ENCODE measurements at regions not wholly inside any gene's neighbourhood (a gene's known extent, or its start where the extent isn't known, plus 50 kb on each side); places are given as distances from the start of the nearest gene placed in this dataset.

GRCh38 chrX:13266641-13267345 lies 53.1 kb downstream of the ATXN3L start:
- no peak for DNase-seq (ENCODE audit: low read depth)

DNA sequence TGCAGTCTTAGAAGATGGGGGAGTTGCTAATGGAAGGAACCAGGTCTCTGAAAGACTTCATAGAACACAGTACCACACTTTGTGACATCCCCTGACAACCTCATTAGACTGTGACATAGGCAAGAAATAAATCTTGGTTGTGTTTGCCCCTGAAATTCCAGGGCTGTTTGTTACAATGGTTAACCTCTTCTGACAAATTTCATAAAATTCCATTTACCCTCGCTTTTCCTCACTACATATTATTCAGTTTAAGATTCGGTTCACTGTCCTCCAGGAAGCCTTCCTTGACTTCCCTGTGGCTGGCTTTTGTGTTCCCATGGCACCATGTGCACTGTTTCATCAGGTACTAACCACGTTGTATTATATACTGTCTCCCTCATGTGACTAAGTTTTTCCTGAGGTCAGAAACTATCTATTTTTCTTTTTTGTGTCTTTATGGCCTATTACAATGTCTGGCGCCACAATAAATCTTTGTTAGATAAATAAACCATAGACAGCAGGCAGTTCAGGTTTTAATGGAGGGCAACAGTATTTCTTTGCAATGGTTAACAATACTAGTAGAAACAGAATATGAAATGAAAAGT lies 54.2 kb downstream of the ATXN3L start:
- no peak for DNase-seq (ENCODE audit: low read depth)

GRCh38 chrX:13265111-13265510 lies 54.7 kb downstream of the ATXN3L start:
- DNase-seq (ENCODE audit: low read depth), result no peak

DNA sequence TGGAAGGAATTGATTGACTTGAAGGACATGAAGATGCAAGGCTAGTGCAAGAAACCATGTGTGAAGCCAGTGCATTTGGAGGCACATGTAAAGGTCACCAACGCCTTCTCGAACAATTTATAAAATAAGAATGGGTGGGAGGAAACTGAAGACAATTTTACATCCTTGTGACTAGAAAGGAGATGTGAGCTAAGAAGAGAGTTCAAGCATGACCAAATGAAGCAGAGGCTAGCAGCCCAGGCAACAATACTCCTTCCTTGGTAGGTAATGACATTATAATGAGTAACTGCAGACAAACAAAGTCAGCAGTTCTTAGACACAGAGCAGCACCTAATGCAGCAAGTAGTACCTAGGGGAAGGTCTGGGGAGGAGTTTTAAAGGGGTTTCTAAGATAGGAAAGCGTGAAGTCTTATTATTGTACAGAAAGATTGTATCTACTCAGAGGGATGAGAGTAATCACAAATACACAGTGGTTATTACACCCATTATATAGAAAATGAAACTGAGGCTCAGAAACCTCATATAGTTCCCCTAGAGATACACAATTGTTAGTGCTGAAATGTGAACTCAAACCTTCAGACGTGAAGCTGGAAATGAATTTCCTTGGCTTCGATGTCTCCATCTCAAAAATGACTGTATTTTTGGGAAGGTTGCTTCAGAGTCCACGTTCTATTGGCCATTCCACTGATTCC lies 56.1 kb downstream of the ATXN3L start:
- no peak for DNase-seq (ENCODE audit: low read depth)

GRCh38 chrX:13261348-13261747 lies 58.5 kb downstream of the ATXN3L start:
- DNase-seq (ENCODE audit: low read depth), result no peak

DNA sequence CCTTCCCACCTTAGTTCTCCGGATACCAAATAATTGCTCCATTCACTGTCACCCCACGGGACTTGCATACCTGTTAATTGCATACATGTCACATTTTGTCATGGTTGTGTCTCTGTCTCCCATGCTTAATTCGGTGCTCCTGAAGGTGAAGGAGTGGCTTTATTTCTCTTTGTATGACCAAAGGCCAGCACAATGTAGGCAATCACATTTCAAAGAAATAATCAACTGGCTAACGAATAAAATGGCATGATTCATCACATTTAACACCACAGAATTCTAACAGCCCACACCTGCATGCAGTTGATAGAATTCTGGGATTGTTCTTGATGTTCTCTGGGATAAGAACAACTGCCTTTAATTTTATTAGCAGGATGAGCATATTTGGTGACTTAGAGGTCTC lies 59.3 kb downstream of the ATXN3L start:
- DNase-seq (ENCODE audit: low read depth), result no peak

GRCh38 chrX:13258725-13259124 lies 61.1 kb downstream of the ATXN3L start:
- DNase-seq (ENCODE audit: low read depth), result no peak

DNA sequence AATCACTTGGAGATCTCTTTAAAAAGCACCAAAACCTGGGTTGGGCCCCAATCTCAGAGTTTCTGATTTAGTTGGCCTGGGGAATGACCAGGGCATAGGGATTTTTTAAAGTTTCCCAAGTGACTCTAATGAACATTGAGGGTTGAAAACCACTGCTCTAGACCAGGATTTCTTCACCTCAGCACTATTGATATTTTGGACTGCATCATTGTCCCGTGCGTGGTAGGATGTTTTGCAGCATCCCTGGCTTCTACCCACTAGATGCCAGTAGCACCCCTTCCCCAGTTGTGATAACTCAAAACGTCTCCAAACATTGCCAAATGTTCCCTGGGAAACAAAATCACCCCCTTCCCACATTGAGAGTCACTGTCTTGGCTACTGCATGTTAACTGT lies 61.8 kb downstream of the ATXN3L start:
- DNase-seq (ENCODE audit: low read depth), result no peak

DNA sequence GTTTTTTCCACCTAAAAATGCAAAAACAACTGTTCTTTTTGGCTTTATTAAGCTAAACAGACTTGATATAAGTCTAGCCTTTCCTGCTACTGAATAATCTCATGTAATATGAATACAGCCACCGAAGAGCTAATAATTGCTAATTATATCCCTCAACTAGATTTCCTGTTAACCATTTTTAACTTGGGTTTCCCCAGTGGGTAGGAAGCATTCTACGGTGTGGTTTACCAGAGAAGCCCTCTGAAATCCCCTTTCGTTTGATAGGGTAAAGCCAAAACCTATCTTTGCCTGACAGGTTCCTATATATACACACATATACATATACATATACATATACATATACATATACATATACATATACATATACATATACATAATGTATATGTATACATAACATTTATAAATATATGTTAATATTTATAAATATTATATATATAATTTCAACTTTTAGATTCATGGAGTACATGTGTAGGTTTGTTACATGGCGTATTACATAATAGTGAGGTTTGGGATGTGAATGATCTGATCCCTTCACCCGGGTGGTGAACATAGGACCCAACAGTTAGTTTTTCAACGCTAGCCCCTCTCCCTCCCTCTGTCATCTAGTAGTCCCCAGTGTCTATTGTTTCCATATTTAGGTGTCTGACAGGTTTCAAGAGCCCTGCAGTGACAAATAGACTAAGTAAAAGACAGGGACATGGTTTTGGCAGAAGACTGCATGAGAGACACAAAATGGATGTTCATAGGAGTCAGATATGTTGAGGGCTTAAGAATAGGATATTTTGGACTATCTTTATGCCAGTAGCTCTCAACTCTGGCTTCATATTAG lies 62.4 kb downstream of the ATXN3L start:
- DNase-seq (ENCODE audit: low read depth), result no peak

DNA sequence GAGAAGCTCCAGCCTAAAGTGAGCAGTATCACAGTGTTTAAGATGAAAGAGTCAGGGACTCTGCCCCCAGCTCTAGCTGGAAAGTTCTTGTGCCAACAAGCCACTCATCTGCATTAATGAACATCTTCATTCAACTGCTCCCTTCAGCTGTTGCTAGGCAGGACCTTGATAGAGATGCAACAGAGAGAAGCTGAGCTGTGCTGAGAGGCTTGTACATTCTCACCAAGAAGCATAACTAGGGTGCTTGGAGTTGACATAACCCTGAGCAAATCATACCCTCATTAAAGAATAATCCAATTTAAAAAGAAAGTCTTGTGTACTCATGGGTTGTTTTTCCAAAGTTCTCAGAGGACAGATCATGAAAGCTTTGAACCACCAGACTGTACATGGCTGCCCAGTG lies 63.2 kb downstream of the ATXN3L start:
- no peak for DNase-seq (ENCODE audit: low read depth)

- DNase-seq (ENCODE audit: low read depth), result no peak
Measured at GRCh38 chrX:13254870-13255269, 65.0 kb downstream of the ATXN3L start.

- DNase-seq (ENCODE audit: low read depth), result no peak
Measured at GRCh38 chrX:13254076-13254785, 65.6 kb downstream of the ATXN3L start.

- no peak for DNase-seq (ENCODE audit: low read depth)
Measured at GRCh38 chrX:13253223-13253622, 66.6 kb downstream of the ATXN3L start.

DNA sequence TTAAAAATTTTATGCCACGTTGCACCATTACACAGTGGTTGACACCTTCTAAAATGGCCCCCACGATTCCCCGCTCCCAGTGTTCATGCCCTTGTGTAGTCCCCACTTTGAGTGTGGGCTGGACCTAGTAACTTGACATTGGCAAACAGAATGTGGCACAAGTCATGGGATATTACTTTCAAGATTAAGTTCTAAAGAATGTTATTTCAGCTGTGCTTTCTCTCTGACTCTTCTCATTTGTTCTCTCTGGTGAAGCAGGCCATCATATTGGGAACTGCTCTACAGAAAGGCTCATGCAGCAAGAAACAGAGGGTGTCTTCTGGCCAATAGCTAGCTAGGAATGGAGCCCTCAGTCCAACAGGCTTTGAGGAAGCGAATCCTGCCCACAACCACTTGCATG lies 67.1 kb downstream of the ATXN3L start:
- no peak for DNase-seq (ENCODE audit: low read depth)

GRCh38 chrX:13250826-13251580 lies 68.8 kb downstream of the ATXN3L start:
- peak; percentile 96 for DNase-seq (ENCODE audit: low read depth)

GRCh38 chrX:13248867-13249486 lies 70.9 kb downstream of the ATXN3L start:
- peak; percentile 33 for DNase-seq (ENCODE audit: low read depth)

DNA sequence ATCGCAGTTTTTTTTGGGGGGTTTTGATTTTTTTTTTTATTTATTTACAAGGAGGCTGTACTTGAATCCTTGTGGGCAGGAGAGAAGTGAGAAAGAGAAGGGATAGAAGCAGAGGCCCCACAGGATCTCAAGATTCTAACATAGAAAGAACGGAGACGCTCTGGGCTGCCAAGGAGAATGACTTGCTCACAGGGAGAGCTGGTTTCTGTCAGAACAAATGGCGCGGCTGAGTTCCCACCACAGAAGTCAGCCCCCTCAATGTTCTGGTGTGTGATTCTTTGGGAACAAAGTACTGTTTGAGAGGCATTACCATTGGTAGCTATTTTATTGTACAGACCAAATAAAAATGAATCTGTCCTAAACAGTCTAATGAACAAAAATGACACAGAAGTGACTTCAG lies 80.6 kb downstream of the ATXN3L start:
- no peak for DNase-seq (ENCODE audit: low read depth)

DNA sequence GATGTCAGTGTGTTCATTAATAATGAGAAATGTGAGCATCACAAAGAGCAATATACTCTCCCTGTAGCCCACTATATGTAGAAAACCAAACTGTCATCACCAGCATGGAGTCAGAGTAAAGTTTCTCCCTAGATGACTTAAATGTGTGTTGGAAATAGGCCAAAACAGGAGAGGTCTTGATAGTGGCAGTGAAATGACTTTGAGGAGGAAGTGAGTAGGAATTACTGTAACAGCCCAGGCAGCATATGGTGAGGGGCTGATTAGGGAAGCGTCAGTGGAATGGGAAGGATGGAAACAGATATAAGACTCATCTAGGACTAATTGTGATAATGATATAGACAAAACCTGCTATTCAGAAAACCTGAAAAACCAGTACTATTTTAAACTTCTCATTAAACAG lies 83.9 kb downstream of the ATXN3L start:
- DNase-seq (ENCODE audit: low read depth), result no peak

- no peak for DNase-seq (ENCODE audit: low read depth)
Measured at GRCh38 chrX:13232484-13232883, 87.4 kb downstream of the ATXN3L start.

GRCh38 chrX:13226214-13226613 lies 93.6 kb downstream of the ATXN3L start:
- DNase-seq (ENCODE audit: low read depth), result no peak

All from GM04503 (cell line).